GM23338 (cell line): ENCODE measurements at regions not wholly inside any gene's neighbourhood (a gene's known extent, or its start where the extent isn't known, plus 50 kb on each side); places are given as distances from the start of the nearest gene placed in this dataset.

Source experiments
- ATAC-seq: fragments of 200-7000 bp; cut with Tn5 transposase; 3 replicates; pipeline ENCODE4 v1.9.1; 2020
- DNase-seq: peaks from one replicate; pipeline ENCODE4 v3.0.0-alpha.2; 2015; ENCODE audit warnings: low spot score
- H2AFZ ChIP-seq: fragments of 200-600 bp; sonication (generic); 2 replicates; pipeline ENCODE4 v1.8.0; 2016; ENCODE audit warnings: antibody characterized with exemption, mild to moderate bottlenecking, moderate library complexity
- H3F3A ChIP-seq: fragments of 200-600 bp; sonication (generic); replicated peaks from 2 replicates; pipeline ENCODE4 v1.8.0; 2017; ENCODE audit warnings: antibody characterized with exemption, mixed run types, low read depth
- H3K27ac ChIP-seq: fragments of 200-600 bp; sonication (generic); 2 replicates; pipeline ENCODE4 v1.6.1; 2016; ENCODE audit warnings: low read depth
- H3K27me3 ChIP-seq: fragments of 200-600 bp; sonication (generic); 2 replicates; pipeline ENCODE4 v1.8.0; 2016; ENCODE audit warnings: mild to moderate bottlenecking, mixed run types, moderate library complexity; ENCODE audit not compliant: insufficient read depth
- H3K36me3 ChIP-seq: fragments of 200-600 bp; sonication (generic); 2 replicates; pipeline ENCODE4 v1.8.0; 2016; ENCODE audit warnings: mild to moderate bottlenecking; ENCODE audit not compliant: insufficient read depth
- H3K4me1 ChIP-seq: fragments of 200-600 bp; sonication (generic); 2 replicates; pipeline ENCODE4 v1.8.0; 2016; ENCODE audit warnings: mild to moderate bottlenecking, moderate library complexity; ENCODE audit not compliant: insufficient read depth
- H3K4me2 ChIP-seq: fragments of 200-600 bp; sonication (generic); 2 replicates; pipeline ENCODE4 v1.7.1; 2017; ENCODE audit warnings: mixed run types
- H3K4me3 ChIP-seq: fragments of 200-600 bp; sonication (generic); 2 replicates; pipeline ENCODE4 v1.6.1; 2016; ENCODE audit warnings: mixed run types
- H3K79me2 ChIP-seq: fragments of 200-600 bp; sonication (generic); replicated peaks from 2 replicates; pipeline ENCODE4 v1.8.0; 2017; ENCODE audit warnings: mild to moderate bottlenecking; ENCODE audit not compliant: insufficient read depth
- H3K9me2 ChIP-seq: fragments of 200-600 bp; sonication (generic); 2 replicates; pipeline ENCODE4 v1.8.0; 2017; ENCODE audit not compliant: insufficient read depth
- H4K20me1 ChIP-seq: fragments of 200-600 bp; sonication (generic); replicated peaks from 2 replicates; pipeline ENCODE4 v1.8.0; 2017; ENCODE audit warnings: mild to moderate bottlenecking; ENCODE audit not compliant: insufficient read depth
- H3K27ac Mint-ChIP-seq: 2 replicates; pipeline ENCODE4 v1.8.0; 2020; ENCODE audit warnings: inconsistent platforms, mild to moderate bottlenecking, moderate library complexity, mixed read lengths
- H3K27me3 Mint-ChIP-seq: 3 replicates; pipeline ENCODE4 v1.8.0; 2022; ENCODE audit warnings: low read depth, mild to moderate bottlenecking, moderate library complexity, mixed read lengths, inconsistent platforms; ENCODE audit not compliant: insufficient read depth, poor library complexity
- H3K36me3 Mint-ChIP-seq: 3 replicates; pipeline ENCODE4 v1.8.0; 2021; ENCODE audit warnings: low read depth, mild to moderate bottlenecking, inconsistent platforms, moderate library complexity, mixed read lengths
- H3K4me1 Mint-ChIP-seq: 3 replicates; pipeline ENCODE4 v1.8.0; 2020; ENCODE audit warnings: mild to moderate bottlenecking, inconsistent platforms, mixed read lengths
- H3K4me3 Mint-ChIP-seq: 3 replicates; pipeline ENCODE4 v1.8.0; 2021; ENCODE audit warnings: moderate library complexity, mild to moderate bottlenecking, inconsistent platforms, mixed read lengths
- H3K9me3 Mint-ChIP-seq: 3 replicates; pipeline ENCODE4 v1.8.0; 2020; ENCODE audit warnings: moderate library complexity, mild to moderate bottlenecking, inconsistent platforms, mixed read lengths
- CREB1 ChIP-seq: fragments of 250-450 bp; sonication (Bioruptor Pico); IDR thresholded peaks from 2 replicates; pipeline ENCODE4 v1.5.0; 2020; ENCODE audit warnings: low read depth, mild to moderate bottlenecking, moderate library complexity
- EZH2 ChIP-seq: fragments of 200-600 bp; sonication (generic); IDR thresholded peaks from one replicate; pipeline ENCODE4 v1.8.0; 2017; ENCODE audit warnings: antibody characterized with exemption, mild to moderate bottlenecking, low read depth; ENCODE audit not compliant: unreplicated experiment
- EZH2phosphoT487 ChIP-seq: fragments of 200-600 bp; sonication (generic); IDR thresholded peaks from one replicate; pipeline ENCODE4 v1.8.1; 2018; ENCODE audit warnings: antibody characterized with exemption; ENCODE audit not compliant: unreplicated experiment
- JUNB ChIP-seq: IDR thresholded peaks from one replicate; pipeline ENCODE4 v1.6.1; 2016; ENCODE audit warnings: antibody characterized with exemption; ENCODE audit not compliant: unreplicated experiment
- NANOG ChIP-seq: IDR thresholded peaks from 2 replicates; pipeline ENCODE4 v1.6.1; 2016; ENCODE audit warnings: antibody characterized with exemption, borderline replicate concordance
- POLR2AphosphoS5 ChIP-seq: IDR thresholded peaks from 2 replicates; pipeline ENCODE4 v1.6.1; 2016; ENCODE audit warnings: antibody characterized with exemption, low read depth
- REST ChIP-seq: IDR thresholded peaks from one replicate; pipeline ENCODE4 v1.6.1; 2018; ENCODE audit warnings: antibody characterized with exemption; ENCODE audit not compliant: unreplicated experiment
- STAT1 ChIP-seq: IDR thresholded peaks from one replicate; pipeline ENCODE4 v1.6.1; 2016; ENCODE audit warnings: antibody characterized with exemption; ENCODE audit not compliant: unreplicated experiment
- ZNF114 ChIP-seq: fragments of 250-450 bp; sonication (Bioruptor Pico); IDR thresholded peaks from 2 replicates; pipeline ENCODE4 v1.5.0; 2020; ENCODE audit warnings: mild to moderate bottlenecking, moderate library complexity
- ZNF331 ChIP-seq: fragments of 250-450 bp; sonication (Bioruptor Pico); IDR thresholded peaks from 2 replicates; pipeline ENCODE4 v1.5.0; 2020; ENCODE audit warnings: low read depth, mild to moderate bottlenecking, moderate library complexity
- ZNF462 ChIP-seq: fragments of 250-450 bp; sonication (Bioruptor Pico); IDR thresholded peaks from 2 replicates; pipeline ENCODE4 v1.5.0; 2020; ENCODE audit warnings: mild to moderate bottlenecking, moderate library complexity
- TF ChIP-seq, protein P1 (sequence below): IDR thresholded peaks from 2 replicates; pipeline ENCODE4 v1.6.1; 2016; ENCODE audit warnings: antibody characterized with exemption
- TF ChIP-seq, protein P2 (sequence below), 2 experiments: fragments of 200-600 bp in 1 of 2; sonication (generic) in 1 of 2; conservative IDR thresholded peaks; 2 replicates each; pipeline versions ENCODE4 v1.5.1 to v1.6.1; 2016 to 2017; ENCODE audit warnings: antibody characterized with exemption in 2 of 2, low read depth in 2 of 2, mild to moderate bottlenecking in 2 of 2, moderate library complexity in 1 of 2

DNA sequence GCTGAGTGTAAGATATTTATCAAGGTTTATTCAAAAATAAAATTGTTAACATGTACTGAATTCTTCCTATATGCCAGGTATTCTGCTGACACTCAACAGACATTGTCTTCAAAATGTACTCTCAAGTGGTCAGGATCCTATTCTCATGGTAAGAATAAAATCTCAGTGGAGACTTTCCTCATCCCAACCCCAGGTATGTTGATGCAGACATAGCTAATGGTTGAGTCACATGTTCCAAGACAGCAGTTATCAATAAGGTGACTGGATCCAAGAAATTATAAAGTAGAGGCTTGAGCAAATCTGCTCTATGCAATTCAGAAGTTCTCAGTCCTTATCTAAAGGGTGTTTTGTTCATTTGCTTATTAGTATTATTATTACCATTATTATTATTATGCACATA is 115.2 kb upstream of the GABRA2 start:
- no peaks in the 10 kb centered on the region for H3K4me1 ChIP-seq
- no peak for ATAC-seq
- H4K20me1 ChIP-seq, result no peaks in the 10 kb centered on the region
- H3K4me2 ChIP-seq, result no peak overlapping the region
- H3K27ac ChIP-seq, result no peak overlapping the region
- no peaks in the 10 kb centered on the region for H3K79me2 ChIP-seq
- no peaks in the 10 kb centered on the region for H3K4me1 Mint-ChIP-seq
- no peak for TF ChIP-seq CREB1 (CRISPR knock-in tag)
- no peak for TF ChIP-seq EZH2phosphoT487
- no peak for TF ChIP-seq ZNF114 (CRISPR knock-in tag)
- no peak for TF ChIP-seq NANOG
- no peak for TF ChIP-seq ZNF331 (CRISPR knock-in tag)
- TF ChIP-seq POLR2AphosphoS5, result no peak
- TF ChIP-seq ZNF462 (CRISPR knock-in tag), result no peak
- TF ChIP-seq EZH2, result no peak
- TF ChIP-seq, protein P1, sequence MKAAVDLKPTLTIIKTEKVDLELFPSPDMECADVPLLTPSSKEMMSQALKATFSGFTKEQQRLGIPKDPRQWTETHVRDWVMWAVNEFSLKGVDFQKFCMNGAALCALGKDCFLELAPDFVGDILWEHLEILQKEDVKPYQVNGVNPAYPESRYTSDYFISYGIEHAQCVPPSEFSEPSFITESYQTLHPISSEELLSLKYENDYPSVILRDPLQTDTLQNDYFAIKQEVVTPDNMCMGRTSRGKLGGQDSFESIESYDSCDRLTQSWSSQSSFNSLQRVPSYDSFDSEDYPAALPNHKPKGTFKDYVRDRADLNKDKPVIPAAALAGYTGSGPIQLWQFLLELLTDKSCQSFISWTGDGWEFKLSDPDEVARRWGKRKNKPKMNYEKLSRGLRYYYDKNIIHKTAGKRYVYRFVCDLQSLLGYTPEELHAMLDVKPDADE, result no peak
- TF ChIP-seq STAT1, result no peak
- TF ChIP-seq JUNB, result no peak
- TF ChIP-seq REST, result no peak
- TF ChIP-seq, protein P2, sequence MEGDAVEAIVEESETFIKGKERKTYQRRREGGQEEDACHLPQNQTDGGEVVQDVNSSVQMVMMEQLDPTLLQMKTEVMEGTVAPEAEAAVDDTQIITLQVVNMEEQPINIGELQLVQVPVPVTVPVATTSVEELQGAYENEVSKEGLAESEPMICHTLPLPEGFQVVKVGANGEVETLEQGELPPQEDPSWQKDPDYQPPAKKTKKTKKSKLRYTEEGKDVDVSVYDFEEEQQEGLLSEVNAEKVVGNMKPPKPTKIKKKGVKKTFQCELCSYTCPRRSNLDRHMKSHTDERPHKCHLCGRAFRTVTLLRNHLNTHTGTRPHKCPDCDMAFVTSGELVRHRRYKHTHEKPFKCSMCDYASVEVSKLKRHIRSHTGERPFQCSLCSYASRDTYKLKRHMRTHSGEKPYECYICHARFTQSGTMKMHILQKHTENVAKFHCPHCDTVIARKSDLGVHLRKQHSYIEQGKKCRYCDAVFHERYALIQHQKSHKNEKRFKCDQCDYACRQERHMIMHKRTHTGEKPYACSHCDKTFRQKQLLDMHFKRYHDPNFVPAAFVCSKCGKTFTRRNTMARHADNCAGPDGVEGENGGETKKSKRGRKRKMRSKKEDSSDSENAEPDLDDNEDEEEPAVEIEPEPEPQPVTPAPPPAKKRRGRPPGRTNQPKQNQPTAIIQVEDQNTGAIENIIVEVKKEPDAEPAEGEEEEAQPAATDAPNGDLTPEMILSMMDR (conservative IDR thresholded peaks at IDR 0.05; ENCODE audit: low read depth in 2 of 2), result no peak
- peaks cover 2% of the 10 kb centered on the region; the same call in 1 of the 3 replicates for H3K36me3 Mint-ChIP-seq
- H3K27ac Mint-ChIP-seq, result no peak overlapping the region
- no peaks in the 10 kb centered on the region for H3K36me3 ChIP-seq
- H3F3A ChIP-seq, result no peaks in the 10 kb centered on the region
- no peak for DNase-seq
- H2AFZ ChIP-seq, result no peak overlapping the region
- no peak overlapping the region for H3K4me3 ChIP-seq
- no peaks in the 10 kb centered on the region for H3K27me3 ChIP-seq
- H3K27me3 Mint-ChIP-seq, result no peaks in the 10 kb centered on the region
- no peaks in the 10 kb centered on the region for H3K9me2 ChIP-seq
- H3K9me3 Mint-ChIP-seq, result peaks cover 70% of the 10 kb centered on the region
- H3K4me3 Mint-ChIP-seq, result no peak overlapping the region
